IMR-90 (cell line): ENCODE measurements at regions not wholly inside any gene's neighbourhood (a gene's known extent, or its start where the extent isn't known, plus 50 kb on each side); places are given as distances from the start of the nearest gene placed in this dataset.
A peak's percentile ranks its signal among the peaks of the same experiment; 100 is the strongest.

ENCODE experiments used
- ATAC-seq: fragments of 200-7000 bp; cut with Tn5 transposase; 2 replicates; pipeline ENCODE4 v1.9.1; 2020; ENCODE audit warnings: low read depth, mild to moderate bottlenecking, moderate library complexity
- BruUV-seq: library from RNA; stranded (reverse); fragments of 400-500 nt; replicated peaks from 2 replicates; lab custom pipeline; 2021; lab: Mats Ljungman, UMichigan
- CTCF ChIA-PET: fragments of 300-600 bp; formaldehyde crosslinking; extraction: SDS; loops from one replicate; lab custom pipeline; 2021; ENCODE audit warnings: antibody characterized with exemption; lab: Yijun Ruan, JAX
- POLR2A ChIA-PET: fragments of 300-600 bp; sonication (Branson Sonifier 250); formaldehyde crosslinking; loops from one replicate; lab custom pipeline; 2022; ENCODE audit warnings: antibody characterized with exemption; ENCODE audit not compliant: unreplicated experiment; lab: Charles Lee
- DNase-seq: peaks from one replicate; pipeline ENCODE4 v3.0.0; 2013
- H2AFZ ChIP-seq: replicated peaks from 2 replicates; pipeline ENCODE3; 2013; ENCODE audit warnings: low read length, mild to moderate bottlenecking; ENCODE audit not compliant: poor library complexity
- H2AK5ac ChIP-seq: 2 replicates; pipeline ENCODE4 v1.6.1; 2013; ENCODE audit warnings: low read depth, low read length, inconsistent platforms
- H2AK9ac ChIP-seq: replicated peaks from 2 replicates; pipeline ENCODE3; 2013; ENCODE audit warnings: mild to moderate bottlenecking, low read depth, low read length, moderate library complexity; ENCODE audit not compliant: poor library complexity
- H2BK120ac ChIP-seq: 2 replicates; pipeline ENCODE4 v1.6.1; 2013; ENCODE audit warnings: low read depth, low read length, inconsistent platforms
- H2BK15ac ChIP-seq: 3 replicates; pipeline ENCODE4 v1.6.1; 2013; ENCODE audit warnings: low read depth, low read length, inconsistent platforms
- H2BK20ac ChIP-seq: 2 replicates; pipeline ENCODE4 v1.6.1; 2013; ENCODE audit warnings: low read depth, mild to moderate bottlenecking, inconsistent platforms, low read length, moderate library complexity
- H2BK5ac ChIP-seq: 2 replicates; pipeline ENCODE4 v1.6.1; 2013; ENCODE audit warnings: mild to moderate bottlenecking, low read depth, low read length, inconsistent platforms; ENCODE audit not compliant: poor library complexity, severe bottlenecking
- H3K14ac ChIP-seq: replicated peaks from 2 replicates; pipeline ENCODE4 v1.6.1; 2013; ENCODE audit warnings: low read depth, low read length, inconsistent platforms
- H3K18ac ChIP-seq: 2 replicates; pipeline ENCODE4 v1.6.1; 2013; ENCODE audit warnings: low read depth, low read length, control low read depth
- H3K23ac ChIP-seq: 2 replicates; pipeline ENCODE4 v1.6.1; 2013; ENCODE audit warnings: low read depth, low read length, inconsistent platforms
- H3K27ac ChIP-seq: 2 replicates; pipeline ENCODE4 v1.5.1; 2013; ENCODE audit warnings: mild to moderate bottlenecking, control low read depth, low read length; ENCODE audit not compliant: insufficient read depth
- H3K27me3 ChIP-seq: 2 replicates; pipeline ENCODE4 v1.6.1; 2013; ENCODE audit warnings: low read length; ENCODE audit not compliant: control insufficient read depth, insufficient read depth
- H3K36me3 ChIP-seq: 2 replicates; pipeline ENCODE4 v1.6.1; 2013; ENCODE audit warnings: low read length, mixed read lengths; ENCODE audit not compliant: control insufficient read depth, insufficient read depth
- H3K4ac ChIP-seq: 2 replicates; pipeline ENCODE4 v1.6.1; 2013; ENCODE audit warnings: low read depth, low read length, inconsistent platforms
- H3K4me1 ChIP-seq: 2 replicates; pipeline ENCODE4 v1.6.1; 2013; ENCODE audit warnings: low read length, mixed read lengths; ENCODE audit not compliant: control insufficient read depth, insufficient read depth
- H3K4me2 ChIP-seq: 2 replicates; pipeline ENCODE4 v1.6.1; 2013; ENCODE audit warnings: low read depth, mild to moderate bottlenecking, control low read depth, low read length, moderate library complexity
- H3K4me3 ChIP-seq: 2 replicates; pipeline ENCODE4 v1.5.1; 2013; ENCODE audit warnings: low read depth, mild to moderate bottlenecking, control low read depth, low read length, moderate library complexity; ENCODE audit not compliant: insufficient read depth
- H3K56ac ChIP-seq: 2 replicates; pipeline ENCODE4 v1.6.1; 2013; ENCODE audit warnings: low read length, inconsistent platforms; ENCODE audit not compliant: insufficient read depth; ENCODE audit errors: extremely low read depth
- H3K79me1 ChIP-seq, 2 experiments: 2 replicates each; pipeline ENCODE4 v1.6.1; 2013; ENCODE audit warnings: low read length in 2 of 2, inconsistent platforms in 1 of 2, low read depth in 1 of 2
- H3K9ac ChIP-seq: 2 replicates; pipeline ENCODE4 v1.6.1; 2013; ENCODE audit warnings: low read depth, low read length, control low read depth
- H3K9me1 ChIP-seq: 2 replicates; pipeline ENCODE4 v1.6.1; 2013; ENCODE audit warnings: low read length, inconsistent platforms; ENCODE audit not compliant: insufficient read depth
- H3K9me3 ChIP-seq: 2 replicates; pipeline ENCODE4 v1.6.1; 2013; ENCODE audit warnings: low read length; ENCODE audit not compliant: control insufficient read depth, insufficient read depth
- H4K20me1 ChIP-seq: 2 replicates; pipeline ENCODE4 v1.6.1; 2013; ENCODE audit warnings: low read length, inconsistent platforms; ENCODE audit not compliant: insufficient read depth
- H4K5ac ChIP-seq: 2 replicates; pipeline ENCODE4 v1.6.1; 2013; ENCODE audit warnings: mild to moderate bottlenecking, low read depth, low read length, control low read depth
- H4K8ac ChIP-seq, 2 experiments: 2 replicates each; pipeline ENCODE4 v1.6.1; 2013; ENCODE audit warnings: low read depth in 2 of 2, low read length in 2 of 2, control low read depth in 1 of 2, inconsistent platforms in 1 of 2
- H4K91ac ChIP-seq: 2 replicates; pipeline ENCODE4 v1.6.1; 2013; ENCODE audit warnings: low read depth, low read length, inconsistent platforms; ENCODE audit not compliant: insufficient read depth
- CEBPB ChIP-seq: IDR thresholded peaks from 2 replicates; pipeline ENCODE4 v1.6.1; 2012; ENCODE audit warnings: low read depth, low read length, improper control_type of control experiment
- FOS ChIP-seq: fragments of 150-350 bp; IDR thresholded peaks from 2 replicates; pipeline ENCODE4 v1.6.1; 2016; ENCODE audit warnings: low read depth, low read length
- MAFK ChIP-seq: IDR thresholded peaks from 2 replicates; pipeline ENCODE4 v1.6.1; 2012; ENCODE audit warnings: low read depth, low read length, improper control_type of control experiment
- MAZ ChIP-seq: IDR thresholded peaks from 2 replicates; pipeline ENCODE4 v1.6.1; 2012; ENCODE audit warnings: low read depth, mild to moderate bottlenecking, low read length, improper control_type of control experiment, moderate library complexity, borderline replicate concordance
- NFE2L2 ChIP-seq: fragments of 150-350 bp; IDR thresholded peaks from 2 replicates; pipeline ENCODE4 v1.6.1; 2016; ENCODE audit warnings: low read depth, mild to moderate bottlenecking, low read length
- RFX5 ChIP-seq: IDR thresholded peaks from 2 replicates; pipeline ENCODE4 v1.8.0; 2012; ENCODE audit warnings: low read depth, mild to moderate bottlenecking, low read length, moderate library complexity
- WGBS, 2 experiments: methylation state at CpG; one replicate each; pipeline versions ENCODE4 v1.1.5 to v1.1.7; 2013; ENCODE audit warnings: missing lambda C conversion rate in 2 of 2; ENCODE audit not compliant: insufficient read length in 1 of 2; ENCODE audit errors: extremely low coverage in 2 of 2; 5-methylcytosine and 5-hydroxymethylcytosine counted together
- dilution Hi-C: fragments of 300-500 bp; cut with HindIII; formaldehyde crosslinking; loops from one replicate; pipeline ENCODE4 v1.14.3; 2018; ENCODE audit warnings: low sequenced_read_pairs; ENCODE audit not compliant: unreplicated experiment
- in situ Hi-C: fragments of 300-500 bp; cut with MboI; formaldehyde crosslinking; loops from 3 replicates; pipeline ENCODE4 v1.14.3; 2019; ENCODE audit warnings: low sequenced_read_pairs, inconsistent platforms, mixed read lengths
- intact Hi-C: fragments of 100-400 bp; cut with micrococcal nuclease; formaldehyde crosslinking; loops from 2 replicates; pipeline ENCODE4 v1.10.0; 2022
- TF ChIP-seq, protein P1 (sequence below): fragments of 150-350 bp; IDR thresholded peaks from 2 replicates; pipeline ENCODE4 v1.6.1; 2017; ENCODE audit warnings: mild to moderate bottlenecking, antibody characterized with exemption, low read length, low read depth

- 0 out of 2 replicates have a peak overlapping the region, but pooled peaks have one; percentile 1 for H2BK20ac ChIP-seq
- dilution Hi-C loops (no loop called here), in situ Hi-C loops (no loop called here), intact Hi-C loops (no loop called here)
- H4K8ac ChIP-seq, result no peak overlapping the region
- H3K36me3 ChIP-seq, result no peaks in the 10 kb centered on the region
- DNase-seq, result no peak
- no peak overlapping the region for H3K4me3 ChIP-seq
- ChIA-PET CTCF (no interaction called here), POLR2A (no interaction called here)
- H2BK15ac ChIP-seq, result no peak overlapping the region
- H3K79me1 ChIP-seq, result no peaks in the 10 kb centered on the region
- H3K4me1 ChIP-seq, result peaks cover 9% of the 10 kb centered on the region
- no peak overlapping the region for H2BK5ac ChIP-seq
- TF ChIP-seq RFX5, result no peak
- TF ChIP-seq, protein P1, sequence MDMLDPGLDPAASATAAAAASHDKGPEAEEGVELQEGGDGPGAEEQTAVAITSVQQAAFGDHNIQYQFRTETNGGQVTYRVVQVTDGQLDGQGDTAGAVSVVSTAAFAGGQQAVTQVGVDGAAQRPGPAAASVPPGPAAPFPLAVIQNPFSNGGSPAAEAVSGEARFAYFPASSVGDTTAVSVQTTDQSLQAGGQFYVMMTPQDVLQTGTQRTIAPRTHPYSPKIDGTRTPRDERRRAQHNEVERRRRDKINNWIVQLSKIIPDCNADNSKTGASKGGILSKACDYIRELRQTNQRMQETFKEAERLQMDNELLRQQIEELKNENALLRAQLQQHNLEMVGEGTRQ, result no peak
- TF ChIP-seq NFE2L2, result no peak
- no peak for TF ChIP-seq CEBPB
- no peak for TF ChIP-seq FOS
- TF ChIP-seq MAFK, result no peak
- no peak for TF ChIP-seq MAZ
- no peak overlapping the region for H3K14ac ChIP-seq
- H4K20me1 ChIP-seq, result no peaks in the 10 kb centered on the region
- no CpG with 5 or more reads among the region's 3 CpGs for WGBS, 2 experiments
- H3K27me3 ChIP-seq, result no peaks in the 10 kb centered on the region
- H3K56ac ChIP-seq, result no peak overlapping the region
- no peak overlapping the region for H3K23ac ChIP-seq
- no peak overlapping the region for H3K4me2 ChIP-seq
- no peak overlapping the region for H3K9ac ChIP-seq
- no peak overlapping the region for H2AK5ac ChIP-seq
- H4K5ac ChIP-seq, result no peak overlapping the region
- no peak overlapping the region for H3K27ac ChIP-seq
- H3K4ac ChIP-seq, result no peak overlapping the region
- H2AFZ ChIP-seq, result no peak overlapping the region
- BruUV-seq, result no TSS peak
- H3K9me1 ChIP-seq, result no peaks in the 10 kb centered on the region; the same call in 1 of the 2 replicates
- no peak overlapping the region for H4K91ac ChIP-seq
- ATAC-seq, result no peak
- H2BK120ac ChIP-seq, result no peak overlapping the region
- no peaks in the 10 kb centered on the region for H3K9me3 ChIP-seq
- H2AK9ac ChIP-seq, result no peak overlapping the region
- H3K18ac ChIP-seq, result no peak overlapping the region
Observed at GRCh38 chr7:92992483-92992882, 125.3 kb downstream of the SAMD9 start.
